ENCODE measurements at regions not wholly inside any gene's neighbourhood (a gene's known extent, or its start where the extent isn't known, plus 50 kb on each side); places are given as distances from the start of the nearest gene placed in this dataset.

- no peak for TF ChIP-seq CTCF (IDR thresholded peaks at IDR 0.05)
- TF ChIP-seq ZFX (IDR thresholded peaks at IDR 0.05; ENCODE audit: borderline replicate concordance) = no peak
These were observed 114.4 kb upstream of the COPS8 start for GRCh38 chr2:236971131-236971821.

GRCh38 chr2:236971919-236972381, 113.7 kb upstream of the COPS8 start:
- TF ChIP-seq CTCF (IDR thresholded peaks at IDR 0.05) = no peak
- no peak for TF ChIP-seq ZFX (IDR thresholded peaks at IDR 0.05; ENCODE audit: borderline replicate concordance)
- no peak overlapping the region for H3K27ac ChIP-seq

More at GRCh38 chr2:236971131-236971821, 114.4 kb upstream of the COPS8 start:
- no peak overlapping the region for H3K27ac ChIP-seq

- no peak overlapping the region for H3K27ac ChIP-seq
- no peak for TF ChIP-seq CTCF (IDR thresholded peaks at IDR 0.05)
- no peak for TF ChIP-seq ZFX (IDR thresholded peaks at IDR 0.05; ENCODE audit: borderline replicate concordance)
These were observed 113.0 kb upstream of the COPS8 start for GRCh38 chr2:236972491-236973342.

- no peak overlapping the region for H3K27ac ChIP-seq
- TF ChIP-seq CTCF (IDR thresholded peaks at IDR 0.05) = no peak
- no peak for TF ChIP-seq ZFX (IDR thresholded peaks at IDR 0.05; ENCODE audit: borderline replicate concordance)
These were observed 112.2 kb upstream of the COPS8 start for GRCh38 chr2:236973343-236973980.

GRCh38 chr2:236974148-236974547, 111.5 kb upstream of the COPS8 start:
- no peak overlapping the region for H3K27ac ChIP-seq
- TF ChIP-seq ZFX (IDR thresholded peaks at IDR 0.05; ENCODE audit: borderline replicate concordance) (no peak), CTCF (IDR thresholded peaks at IDR 0.05) (no peak)

- no peak overlapping the region for H3K27ac ChIP-seq
- TF ChIP-seq CTCF (IDR thresholded peaks at IDR 0.05) (no peak), ZFX (IDR thresholded peaks at IDR 0.05; ENCODE audit: borderline replicate concordance) (no peak)
These were observed 110.9 kb upstream of the COPS8 start for GRCh38 chr2:236974752-236975151.

All from 22Rv1 (cell line).